PC-9 (cell line): ENCODE measurements at regions not wholly inside any gene's neighbourhood (a gene's known extent, or its start where the extent isn't known, plus 50 kb on each side); places are given as distances from the start of the nearest gene placed in this dataset.

ENCODE experiments used
- BruUV-seq: library from RNA; stranded (reverse); fragments of 400-500 nt; replicated peaks from 2 replicates; lab custom pipeline; 2021; lab: Mats Ljungman, UMichigan
- CTCF ChIA-PET: fragments of 300-600 bp; sonication (Branson Sonifier 250); formaldehyde crosslinking; loops from one replicate; lab custom pipeline; 2022; ENCODE audit warnings: antibody characterized with exemption; lab: Charles Lee
- POLR2A ChIA-PET: fragments of 300-600 bp; sonication (Branson Sonifier 250); formaldehyde crosslinking; loops from one replicate; lab custom pipeline; 2022; ENCODE audit warnings: antibody characterized with exemption; ENCODE audit not compliant: unreplicated experiment; lab: Charles Lee
- DNase-seq, 2 experiments: peaks; one replicate each; pipeline versions ENCODE4 v3.0.0 to v3.0.0-alpha.2; 2015 to 2022; ENCODE audit warnings: mixed read lengths in 1 of 2
- H2AFZ ChIP-seq: fragments of 200-600 bp; sonication (generic); 2 replicates; pipeline ENCODE4 v1.8.1; 2017; ENCODE audit warnings: antibody characterized with exemption
- H3F3A ChIP-seq: fragments of 200-600 bp; sonication (generic); 2 replicates; pipeline ENCODE4 v1.8.1; 2017; ENCODE audit warnings: antibody characterized with exemption, mild to moderate bottlenecking, low read depth; ENCODE audit not compliant: insufficient read depth
- H3K27ac ChIP-seq: fragments of 200-600 bp; sonication (generic); 2 replicates; pipeline ENCODE4 v1.6.1; 2016; ENCODE audit warnings: mixed run types
- H3K27me3 ChIP-seq: fragments of 200-600 bp; sonication (generic); 2 replicates; pipeline ENCODE4 v1.6.1; 2016; ENCODE audit warnings: low read depth, mixed run types; ENCODE audit not compliant: insufficient read depth
- H3K36me3 ChIP-seq: fragments of 200-600 bp; sonication (generic); 2 replicates; pipeline ENCODE4 v1.6.1; 2016; ENCODE audit warnings: low read depth, mixed run types
- H3K4me1 ChIP-seq: fragments of 200-600 bp; sonication (generic); replicated peaks from 2 replicates; pipeline ENCODE4 v1.6.1; 2016; ENCODE audit warnings: mixed run types; ENCODE audit not compliant: insufficient read depth
- H3K4me2 ChIP-seq: fragments of 200-600 bp; sonication (generic); 2 replicates; pipeline ENCODE4 v1.6.1; 2017; ENCODE audit warnings: mixed run types
- H3K4me3 ChIP-seq: fragments of 200-600 bp; sonication (generic); 2 replicates; pipeline ENCODE4 v1.6.1; 2016; ENCODE audit warnings: mixed run types
- H3K79me2 ChIP-seq: fragments of 200-600 bp; sonication (generic); 2 replicates; pipeline ENCODE4 v1.6.1; 2017; ENCODE audit warnings: low read depth, mixed run types
- H3K9me2 ChIP-seq: fragments of 200-600 bp; sonication (generic); 2 replicates; pipeline ENCODE4 v1.8.1; 2017; ENCODE audit warnings: mild to moderate bottlenecking; ENCODE audit not compliant: insufficient read depth
- H3K9me3 ChIP-seq: fragments of 200-600 bp; sonication (generic); 2 replicates; pipeline ENCODE4 v1.8.1; 2016; ENCODE audit warnings: low read depth; ENCODE audit not compliant: insufficient read depth
- H4K20me1 ChIP-seq: fragments of 200-600 bp; sonication (generic); 2 replicates; pipeline ENCODE4 v1.8.1; 2017; ENCODE audit not compliant: insufficient read depth
- EZH2 ChIP-seq: fragments of 200-600 bp; sonication (generic); IDR thresholded peaks from 2 replicates; pipeline ENCODE4 v1.8.0; 2017; ENCODE audit warnings: antibody characterized with exemption, low read depth
- intact Hi-C: fragments of 100-400 bp; cut with micrococcal nuclease; formaldehyde crosslinking; loops from one replicate; pipeline ENCODE4 v1.10.0; 2022; ENCODE audit not compliant: unreplicated experiment
- TF ChIP-seq, protein P1 (sequence below): fragments of 200-600 bp; sonication (generic); conservative IDR thresholded peaks from 2 replicates; pipeline ENCODE4 v1.6.1; 2017; ENCODE audit warnings: mixed run types, antibody characterized with exemption, mild to moderate bottlenecking, moderate library complexity

DNA sequence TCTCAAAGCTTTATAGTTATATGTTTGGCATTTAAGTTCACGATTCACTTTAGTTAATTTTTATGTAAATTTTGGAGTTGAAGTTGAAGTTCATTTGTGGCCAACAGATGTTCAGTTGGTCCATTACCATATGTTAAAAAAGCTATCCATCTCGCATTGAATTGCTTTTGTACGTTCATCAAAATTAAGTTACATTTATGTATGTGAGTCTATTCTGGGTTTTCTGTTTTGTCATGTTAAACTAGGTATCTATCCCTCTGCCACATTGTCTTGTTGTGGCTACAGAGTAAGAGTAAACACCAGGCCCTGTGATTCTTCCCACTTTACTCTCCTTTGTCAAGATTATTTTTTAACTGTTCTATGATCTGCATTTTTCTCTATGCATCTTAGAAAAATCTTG is 237.3 kb downstream of the BMP2 start:
- no peaks in the 10 kb centered on the region for H3K4me1 ChIP-seq
- BruUV-seq = no TSS peak
- no peaks in the 10 kb centered on the region for H3K27me3 ChIP-seq
- H4K20me1 ChIP-seq = no peaks in the 10 kb centered on the region
- TF ChIP-seq, protein P1, sequence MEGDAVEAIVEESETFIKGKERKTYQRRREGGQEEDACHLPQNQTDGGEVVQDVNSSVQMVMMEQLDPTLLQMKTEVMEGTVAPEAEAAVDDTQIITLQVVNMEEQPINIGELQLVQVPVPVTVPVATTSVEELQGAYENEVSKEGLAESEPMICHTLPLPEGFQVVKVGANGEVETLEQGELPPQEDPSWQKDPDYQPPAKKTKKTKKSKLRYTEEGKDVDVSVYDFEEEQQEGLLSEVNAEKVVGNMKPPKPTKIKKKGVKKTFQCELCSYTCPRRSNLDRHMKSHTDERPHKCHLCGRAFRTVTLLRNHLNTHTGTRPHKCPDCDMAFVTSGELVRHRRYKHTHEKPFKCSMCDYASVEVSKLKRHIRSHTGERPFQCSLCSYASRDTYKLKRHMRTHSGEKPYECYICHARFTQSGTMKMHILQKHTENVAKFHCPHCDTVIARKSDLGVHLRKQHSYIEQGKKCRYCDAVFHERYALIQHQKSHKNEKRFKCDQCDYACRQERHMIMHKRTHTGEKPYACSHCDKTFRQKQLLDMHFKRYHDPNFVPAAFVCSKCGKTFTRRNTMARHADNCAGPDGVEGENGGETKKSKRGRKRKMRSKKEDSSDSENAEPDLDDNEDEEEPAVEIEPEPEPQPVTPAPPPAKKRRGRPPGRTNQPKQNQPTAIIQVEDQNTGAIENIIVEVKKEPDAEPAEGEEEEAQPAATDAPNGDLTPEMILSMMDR = no peak
- no peak for TF ChIP-seq EZH2
- no peak for DNase-seq
- no peaks in the 10 kb centered on the region for H3K9me3 ChIP-seq
- no peaks in the 10 kb centered on the region for H3K36me3 ChIP-seq
- H3K27ac ChIP-seq = no peak overlapping the region
- H3K4me2 ChIP-seq = no peak overlapping the region
- intact Hi-C loops = no loop called here
- no peak overlapping the region for H3K4me3 ChIP-seq
- H3K79me2 ChIP-seq = no peaks in the 10 kb centered on the region
- ChIA-PET POLR2A (no interaction called here), CTCF (no interaction called here)
- H3F3A ChIP-seq = no peaks in the 10 kb centered on the region
- H3K9me2 ChIP-seq = no peaks in the 10 kb centered on the region
- no peak overlapping the region for H2AFZ ChIP-seq

DNA sequence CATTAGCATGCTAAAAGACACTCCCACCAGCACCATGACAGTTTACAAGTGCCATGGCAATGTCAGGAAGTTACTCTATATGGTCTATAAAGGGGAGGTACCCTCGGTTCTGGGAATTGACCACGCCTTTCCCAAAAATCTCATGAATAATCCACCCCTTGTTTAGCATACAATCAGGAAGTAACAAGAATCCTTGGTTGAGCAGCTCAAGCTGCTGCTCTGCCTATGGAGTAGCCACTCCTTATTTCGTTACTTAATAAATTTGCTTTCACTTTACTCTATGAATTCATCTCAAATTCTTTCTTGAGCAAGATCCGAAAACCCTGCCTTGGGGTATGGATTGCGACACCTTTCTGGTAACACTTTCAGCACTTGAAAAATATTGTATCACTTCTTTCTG is 243.0 kb downstream of the BMP2 start:
- Histone ChIP-seq H4K20me1 (no peaks in the 10 kb centered on the region), H3K9me2 (no peaks in the 10 kb centered on the region), H3K27ac (no peak overlapping the region), H3K4me3 (no peak overlapping the region), H3K27me3 (no peaks in the 10 kb centered on the region), H3K4me1 (no peaks in the 10 kb centered on the region), H3K4me2 (no peak overlapping the region), H3K9me3 (no peaks in the 10 kb centered on the region), H2AFZ (no peak overlapping the region), H3F3A (no peaks in the 10 kb centered on the region), H3K79me2 (no peaks in the 10 kb centered on the region), H3K36me3 (no peaks in the 10 kb centered on the region)
- BruUV-seq = no TSS peak
- no peak for DNase-seq
- ChIA-PET CTCF (no interaction called here), POLR2A (no interaction called here)
- no peak for TF ChIP-seq EZH2
- TF ChIP-seq, protein P1 = no peak
- intact Hi-C loops = no loop called here

DNA sequence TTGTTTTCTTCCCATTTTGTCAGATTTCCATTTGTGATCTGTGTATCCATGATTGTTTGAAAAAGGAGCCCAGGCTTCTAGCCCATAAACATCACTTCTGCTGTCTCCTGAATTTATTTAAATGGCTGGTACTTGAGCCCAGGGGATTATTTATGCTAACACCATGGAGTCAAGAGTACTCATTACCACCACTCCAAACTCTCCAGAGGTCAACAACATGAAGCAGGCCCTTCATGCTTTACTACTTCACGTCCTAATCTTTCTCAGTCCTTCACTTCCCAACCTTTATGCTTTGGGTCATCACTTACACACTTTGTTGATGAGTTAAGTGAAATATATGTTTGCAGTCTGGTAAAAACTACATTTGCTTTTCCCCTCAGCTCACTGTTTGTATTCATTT is 247.8 kb downstream of the BMP2 start:
- CTCF ChIA-PET = no interaction called here
- no TSS peak for BruUV-seq
- no peak overlapping the region for H2AFZ ChIP-seq
- POLR2A ChIA-PET = no interaction called here
- H4K20me1 ChIP-seq = no peaks in the 10 kb centered on the region
- no peak overlapping the region for H3K4me2 ChIP-seq
- H3K9me2 ChIP-seq = no peaks in the 10 kb centered on the region; the same call in 1 of the 2 replicates
- H3F3A ChIP-seq = no peaks in the 10 kb centered on the region
- no peak for TF ChIP-seq EZH2
- H3K27me3 ChIP-seq = no peaks in the 10 kb centered on the region
- H3K79me2 ChIP-seq = no peaks in the 10 kb centered on the region
- intact Hi-C loops = no loop called here
- no peak for DNase-seq
- no peak overlapping the region for H3K27ac ChIP-seq
- H3K36me3 ChIP-seq = no peaks in the 10 kb centered on the region
- no peaks in the 10 kb centered on the region for H3K9me3 ChIP-seq
- no peaks in the 10 kb centered on the region for H3K4me1 ChIP-seq
- H3K4me3 ChIP-seq = no peak overlapping the region

DNA sequence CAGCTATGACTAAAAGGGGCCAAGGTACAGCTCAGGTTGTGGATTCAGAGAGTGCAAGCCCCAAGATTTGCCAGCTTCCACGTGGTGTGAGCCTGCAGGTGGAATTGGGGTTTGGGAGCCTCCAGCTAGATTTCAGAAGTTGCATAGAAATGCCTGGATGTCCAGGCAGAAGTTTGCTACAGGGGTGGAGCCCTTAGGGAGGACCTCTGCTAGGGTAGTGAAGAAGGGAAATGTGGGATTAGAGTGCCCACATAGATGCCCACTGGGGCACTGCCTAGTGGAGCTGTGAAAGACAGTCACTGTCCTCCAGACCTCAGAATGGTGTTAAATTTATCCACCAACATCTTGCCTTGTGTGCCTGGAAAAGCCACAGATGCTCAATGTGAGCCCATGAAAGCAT is 255.1 kb downstream of the BMP2 start:
- H3K4me3 ChIP-seq = no peak overlapping the region
- H3K4me1 ChIP-seq = no peaks in the 10 kb centered on the region
- CTCF ChIA-PET = no interaction called here
- H3K27ac ChIP-seq = no peak overlapping the region
- no peaks in the 10 kb centered on the region for H4K20me1 ChIP-seq
- no peaks in the 10 kb centered on the region; the same call in 1 of the 2 replicates for H3K9me2 ChIP-seq
- TF ChIP-seq, protein P1 = no peak
- TF ChIP-seq EZH2 = no peak
- H3K79me2 ChIP-seq = no peaks in the 10 kb centered on the region
- no peaks in the 10 kb centered on the region for H3F3A ChIP-seq
- intact Hi-C loops = no loop called here
- BruUV-seq = no TSS peak
- POLR2A ChIA-PET = no interaction called here
- H3K36me3 ChIP-seq = no peaks in the 10 kb centered on the region
- no peak overlapping the region for H2AFZ ChIP-seq
- no peaks in the 10 kb centered on the region for H3K27me3 ChIP-seq
- no peak for DNase-seq
- no peaks in the 10 kb centered on the region for H3K9me3 ChIP-seq
- no peak overlapping the region for H3K4me2 ChIP-seq
